NCI-H2196 (cell line): ENCODE measurements at regions not wholly inside any gene's neighbourhood (a gene's known extent, or its start where the extent isn't known, plus 50 kb on each side); places are given as distances from the start of the nearest gene placed in this dataset.

Experiments
- DNase-seq: peaks from one replicate; lab custom pipeline; 2025; ENCODE audit not compliant: unreplicated experiment; lab: John Stamatoyannopoulos, UW

DNA sequence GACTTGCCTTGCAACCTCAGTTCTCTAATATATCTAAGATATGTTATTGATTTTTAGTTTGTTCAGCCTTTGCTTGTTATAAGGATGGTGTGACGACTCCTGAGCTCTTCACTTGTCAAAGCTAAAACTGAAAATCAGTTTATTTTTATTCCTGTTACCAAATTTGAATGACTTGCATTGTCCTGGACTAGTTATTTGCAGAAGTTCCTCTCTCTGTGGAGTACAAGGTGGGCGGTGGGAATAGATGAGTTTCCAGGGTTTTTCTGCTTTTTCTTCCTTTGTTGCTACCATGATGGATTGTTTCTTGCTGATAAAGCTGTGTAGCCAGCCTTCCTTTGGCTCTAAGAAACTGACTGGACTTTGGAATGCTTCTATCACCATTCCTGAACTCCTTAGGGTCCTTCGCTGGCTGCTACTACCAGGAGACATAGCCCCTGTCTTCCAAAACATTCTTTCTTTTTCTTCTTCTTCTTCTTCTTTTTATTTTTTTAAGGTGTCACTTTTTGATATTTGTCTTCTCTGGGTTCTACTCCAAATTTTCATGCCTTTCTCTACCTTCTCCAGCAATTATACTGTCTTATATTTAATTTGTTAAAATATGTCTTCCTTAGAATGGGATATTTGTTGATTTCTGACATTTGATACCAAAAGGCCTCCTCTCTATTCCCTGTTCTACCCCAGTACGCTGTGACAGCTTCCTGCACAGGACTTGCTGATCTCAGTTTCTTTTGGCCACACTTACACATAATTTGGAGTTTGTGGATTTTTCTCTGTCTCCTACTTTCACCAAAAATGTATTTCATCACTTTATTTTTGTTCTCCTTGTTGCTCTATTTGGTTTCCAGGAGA lies 145.1 kb upstream of the THRB start:
- DNase-seq: no peak

DNA sequence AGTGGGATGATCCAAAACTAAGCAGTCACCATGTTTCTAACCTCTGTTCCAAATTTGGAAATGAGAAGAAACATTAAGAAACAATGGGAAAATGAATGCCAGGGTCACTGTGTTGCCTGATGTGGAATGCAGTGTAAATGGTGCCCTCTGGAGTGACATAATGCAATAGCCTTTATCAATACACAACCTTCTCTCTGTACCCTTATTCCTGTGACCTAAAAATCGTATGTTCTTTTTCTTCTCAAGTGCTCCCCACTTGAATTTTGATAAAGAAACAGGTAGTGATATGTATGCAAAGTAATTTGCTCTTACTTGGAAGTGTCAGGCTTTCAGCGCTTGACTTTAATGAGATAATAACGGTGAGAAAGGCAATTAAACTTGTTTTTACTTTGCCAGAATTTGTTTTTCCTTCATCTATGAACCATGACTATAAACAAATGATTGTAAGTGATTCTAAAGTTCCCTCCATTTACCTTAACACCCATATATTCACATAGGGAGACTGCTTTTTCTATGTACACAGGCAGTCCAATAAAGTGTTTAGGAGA lies 145.8 kb upstream of the THRB start:
- DNase-seq: no peak

DNA sequence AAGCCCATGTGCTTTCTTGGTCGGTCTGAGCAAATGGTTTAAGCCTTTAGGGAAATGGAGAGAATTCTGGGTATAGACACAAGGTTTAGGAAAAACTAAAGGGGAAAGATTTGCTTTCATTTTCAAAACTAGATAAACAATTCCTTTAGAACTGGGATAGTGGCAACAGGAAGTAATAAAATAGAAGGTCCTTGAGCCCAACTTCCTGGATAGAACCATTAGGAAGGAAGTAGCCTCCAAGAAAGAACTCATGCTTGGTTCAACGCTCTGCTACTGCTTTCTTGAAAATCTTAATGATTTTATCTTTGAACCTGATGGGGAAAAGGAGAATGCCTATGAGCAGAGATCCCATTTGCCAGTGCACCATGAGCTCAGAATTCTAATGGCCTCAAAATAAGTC lies 147.0 kb upstream of the THRB start:
- DNase-seq: no peak

DNA sequence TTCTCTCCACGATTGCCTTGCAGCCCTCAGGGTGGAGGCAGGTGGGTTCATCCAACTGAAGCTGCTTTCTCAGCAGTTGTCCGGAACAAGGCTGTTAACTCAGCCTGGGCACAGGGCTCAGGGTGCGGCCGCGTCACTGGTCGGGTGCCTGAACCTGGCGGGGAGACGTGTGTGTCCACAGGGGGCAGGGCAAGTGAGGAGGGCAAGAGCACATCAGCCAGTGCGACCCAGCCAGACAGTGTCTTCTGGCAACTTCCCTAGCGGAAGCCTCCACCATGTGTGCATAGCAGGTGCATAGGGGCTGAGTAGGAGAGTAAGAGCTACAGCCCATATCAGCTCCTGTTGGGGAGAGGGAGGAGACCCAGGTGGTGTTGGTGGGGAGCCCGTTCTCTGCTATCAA lies 150.4 kb upstream of the THRB start:
- no peak for DNase-seq

DNA sequence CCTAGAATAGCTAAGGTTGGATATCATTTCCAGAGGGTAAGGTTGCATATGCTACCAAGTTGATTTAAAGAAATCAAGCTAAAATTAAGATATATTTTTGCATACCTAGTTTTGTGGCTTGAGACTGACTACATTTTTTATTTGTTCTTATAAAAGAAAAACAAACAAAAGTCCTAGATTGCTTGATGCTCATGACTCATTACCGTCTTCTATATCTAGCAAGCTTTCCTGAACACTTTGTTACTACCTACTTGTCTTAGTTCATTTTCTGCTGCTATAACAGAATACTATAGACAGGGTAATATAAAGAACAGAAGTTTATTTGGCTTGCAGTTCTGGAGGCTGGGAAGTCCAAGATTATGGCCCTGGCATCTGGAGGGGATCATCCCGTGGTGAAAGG lies 152.1 kb upstream of the THRB start:
- no peak for DNase-seq

DNA sequence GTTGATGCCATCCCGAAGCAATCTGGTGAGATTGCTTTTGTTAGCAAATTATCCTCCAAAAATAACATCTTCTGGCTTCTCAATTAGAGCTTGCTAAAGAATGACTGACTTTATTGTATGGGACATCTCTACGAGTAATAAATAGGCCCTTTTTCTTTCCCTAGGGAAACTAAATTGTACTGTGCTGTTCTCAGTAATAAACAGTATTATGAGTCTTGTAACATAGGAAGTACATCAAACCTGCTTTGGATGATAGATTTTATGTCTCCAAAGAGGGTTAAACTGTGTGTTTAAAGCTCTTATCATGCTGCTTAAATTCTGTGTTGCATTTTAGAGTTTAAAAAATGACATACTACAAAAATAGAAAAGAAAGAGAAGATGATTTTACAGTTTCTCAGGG lies 153.4 kb upstream of the THRB start:
- no peak for DNase-seq

DNA sequence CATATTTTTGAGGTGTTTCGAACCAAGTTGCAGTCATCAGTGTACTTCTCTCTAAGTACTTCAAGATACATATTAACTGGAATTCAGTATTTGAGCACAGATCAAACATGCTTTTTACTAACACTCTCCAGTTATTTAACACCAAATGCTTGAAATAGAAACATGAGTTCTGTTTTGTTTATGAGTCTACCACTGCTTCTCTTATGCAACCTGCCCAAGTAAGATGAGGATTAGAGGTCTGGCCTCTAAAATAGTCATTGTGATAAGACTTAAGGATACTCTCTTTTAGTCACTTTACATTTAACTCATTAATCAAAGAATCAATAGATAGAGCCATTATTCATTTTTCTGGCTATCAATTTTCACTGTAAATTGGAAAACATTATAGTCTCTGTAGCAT lies 156.2 kb upstream of the THRB start:
- DNase-seq: no peak

DNA sequence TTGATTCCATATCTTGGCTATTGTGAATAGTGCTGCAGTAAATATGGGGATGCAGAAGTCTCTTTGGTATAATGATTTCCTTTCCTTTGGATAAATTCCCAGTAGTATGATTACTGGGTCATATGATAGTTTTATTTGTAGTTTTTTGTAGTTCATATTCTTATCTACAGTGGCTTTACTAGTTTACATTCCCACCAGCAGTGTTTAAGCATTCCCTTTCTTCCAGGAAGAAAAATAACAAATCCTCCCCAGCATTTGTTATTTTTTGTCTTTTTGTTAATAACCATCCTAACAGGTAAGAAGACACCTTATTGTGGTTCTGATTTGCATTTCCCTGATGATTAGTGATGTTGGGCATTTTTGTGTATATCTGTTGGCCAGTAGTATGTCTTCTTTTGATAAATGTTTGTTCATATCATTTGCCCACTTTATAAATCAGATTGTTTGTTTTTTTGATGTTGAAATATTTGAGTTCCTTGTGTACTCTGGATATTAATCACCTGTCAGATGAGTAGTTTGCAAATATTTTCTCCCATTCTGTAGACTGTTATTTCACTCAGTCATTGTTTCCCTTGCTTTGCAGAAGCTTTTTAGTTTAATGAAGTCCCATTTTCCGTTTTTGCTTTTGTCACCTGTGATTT lies 163.3 kb upstream of the THRB start:
- no peak for DNase-seq

DNA sequence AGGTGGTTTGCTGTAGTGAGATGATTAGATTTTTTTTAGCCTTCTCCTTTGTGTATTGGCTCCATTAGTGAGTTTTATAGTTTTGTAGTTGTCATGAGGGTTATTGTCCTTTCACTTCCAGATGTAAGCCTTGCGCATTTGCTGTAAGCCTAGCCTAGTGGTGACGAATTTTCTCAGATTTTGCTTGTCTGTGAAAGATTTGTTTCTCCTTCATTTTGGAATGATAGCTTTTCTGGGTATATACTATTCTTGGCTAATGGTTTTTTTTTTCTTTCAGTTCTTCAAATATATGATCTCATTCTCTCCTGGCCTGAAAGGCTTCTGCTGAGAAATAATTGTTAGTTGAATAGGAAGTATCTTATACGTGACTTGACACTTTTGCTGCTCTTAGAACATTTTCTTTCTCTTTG lies 166.5 kb upstream of the THRB start:
- DNase-seq: no peak

DNA sequence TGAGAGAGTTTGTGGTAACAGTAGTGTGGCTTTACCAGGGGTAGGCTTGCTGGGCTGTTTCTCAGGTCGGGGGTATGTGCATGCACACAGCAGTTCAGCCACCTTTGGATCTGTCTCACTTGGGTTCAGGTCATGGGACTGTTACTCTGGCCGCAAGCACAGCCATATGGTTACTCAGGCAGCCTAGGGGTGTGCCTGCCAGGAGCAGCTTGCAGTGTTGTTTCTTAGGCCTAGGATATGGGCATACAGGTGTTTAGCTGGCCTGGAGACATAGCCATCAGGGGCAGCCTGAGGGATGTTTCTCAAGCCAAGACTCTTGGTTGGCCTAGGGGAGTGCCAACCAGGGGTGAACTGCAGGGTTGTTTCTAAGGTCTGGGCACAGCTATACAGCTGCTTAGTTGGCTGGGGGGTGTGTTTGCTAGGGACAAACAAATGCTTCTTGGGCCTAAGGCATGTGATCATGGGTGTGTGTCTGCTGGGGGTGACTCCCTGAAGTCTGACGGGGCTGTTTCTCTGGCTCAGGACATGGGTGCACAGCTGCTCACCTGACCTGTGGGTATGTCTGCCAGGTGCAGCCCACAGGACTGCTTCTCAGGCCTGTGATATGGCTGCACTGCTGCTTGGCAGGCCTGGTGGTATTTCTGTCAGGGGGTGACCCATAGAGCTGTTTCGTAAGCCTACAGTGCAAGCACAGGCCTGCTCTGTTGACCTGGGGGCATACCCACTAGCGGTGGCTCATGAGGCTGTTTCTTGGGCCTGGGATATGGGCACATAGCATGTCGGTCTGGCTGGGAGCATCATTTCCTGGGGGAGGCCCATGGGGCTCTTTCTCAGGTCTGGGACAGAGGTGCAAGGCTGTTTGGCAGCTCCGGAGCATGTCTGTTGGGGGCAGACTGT lies 168.0 kb upstream of the THRB start:
- no peak for DNase-seq

DNA sequence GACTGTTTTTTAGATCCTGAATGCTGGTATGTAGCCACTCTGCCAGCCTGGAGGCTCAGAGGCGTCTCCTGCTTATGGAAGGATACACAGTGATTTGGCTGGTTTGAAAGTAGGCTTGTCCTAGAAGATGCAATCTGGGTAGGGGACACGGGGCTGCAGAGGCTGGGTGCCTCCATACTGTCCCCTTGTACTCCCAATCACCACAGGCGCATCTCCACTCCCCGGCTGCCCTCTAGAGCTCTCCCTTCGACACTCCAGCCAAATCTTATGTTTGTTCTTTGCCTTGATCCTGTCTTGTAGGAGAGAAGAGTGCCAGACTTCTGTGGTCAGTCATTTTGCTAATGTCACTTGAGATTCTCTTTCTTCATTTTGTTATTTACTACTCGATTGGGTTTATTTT lies 168.8 kb upstream of the THRB start:
- DNase-seq: no peak

DNA sequence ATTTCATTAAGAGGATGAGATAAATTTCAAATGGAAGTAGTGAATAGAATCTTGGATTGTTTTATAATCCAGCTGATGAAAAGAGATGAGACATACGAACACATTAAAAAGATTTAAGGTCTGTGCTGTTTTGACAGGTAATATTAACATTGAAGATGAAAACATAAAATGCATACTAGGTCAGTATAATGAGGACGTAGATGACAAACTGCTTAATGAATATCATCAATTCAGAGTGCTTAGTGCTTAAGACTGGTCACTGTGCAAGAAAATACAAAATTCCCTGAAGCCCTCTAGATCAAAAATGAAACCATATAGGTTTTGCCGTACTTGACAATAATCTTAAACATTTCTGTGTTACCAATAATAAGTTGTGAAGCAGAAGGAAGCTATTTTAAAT lies 173.4 kb upstream of the THRB start:
- DNase-seq: no peak

DNA sequence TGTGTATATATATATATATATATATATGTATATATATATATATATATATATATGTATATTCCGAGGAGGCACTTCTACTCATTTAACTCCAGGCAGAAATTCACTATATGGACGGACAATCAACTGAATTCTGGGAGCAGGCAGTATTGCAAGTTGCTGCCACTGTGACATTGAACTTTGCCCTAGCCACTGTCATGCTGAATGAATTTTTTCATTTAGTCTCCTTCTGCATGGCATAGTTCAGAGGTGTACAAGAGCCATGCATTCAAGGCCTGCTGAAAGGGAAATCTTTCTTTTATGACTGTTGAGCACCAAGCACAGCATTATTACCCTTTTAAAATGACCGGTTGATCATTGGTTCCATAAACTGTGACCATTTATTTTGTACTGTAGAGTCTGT lies 176.2 kb upstream of the THRB start:
- DNase-seq: no peak

DNA sequence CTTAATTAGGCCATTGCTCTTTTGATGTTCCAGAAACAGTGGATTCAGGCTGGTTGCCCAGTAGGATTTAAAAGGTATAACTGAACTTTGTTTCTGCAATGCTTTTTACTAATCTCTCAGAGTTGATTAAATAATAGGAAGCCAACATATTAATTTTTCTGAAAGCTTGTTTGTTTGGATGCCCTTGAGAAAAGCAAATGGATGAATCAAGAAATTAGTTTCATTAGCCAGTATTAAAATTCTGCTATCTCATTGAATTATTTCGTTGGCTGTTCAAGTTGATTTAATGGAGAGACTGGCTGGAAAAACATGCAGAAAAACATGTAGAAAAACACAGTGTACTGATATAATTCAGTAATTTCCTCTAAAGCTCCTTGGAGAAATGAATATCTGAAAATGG lies 178.9 kb upstream of the THRB start:
- DNase-seq: no peak

DNA sequence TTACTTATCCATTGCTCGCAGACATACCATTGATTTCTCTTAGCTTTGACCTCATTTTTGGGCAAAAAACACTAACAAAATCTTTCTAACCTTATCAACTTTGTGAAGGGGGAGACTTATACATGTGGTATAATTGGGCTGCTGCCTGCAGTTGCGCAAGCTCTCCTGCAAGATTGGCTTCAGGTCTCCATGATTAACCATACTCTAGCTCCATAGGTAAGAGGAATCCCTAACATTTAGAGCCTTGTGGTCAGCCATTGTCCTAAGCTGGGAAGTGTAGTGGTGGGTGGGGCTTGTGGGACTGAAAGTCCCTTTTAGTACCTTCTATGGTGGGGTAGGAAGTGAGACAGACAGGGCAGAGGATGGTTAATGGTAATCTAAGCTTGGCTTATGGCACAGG lies 179.6 kb upstream of the THRB start:
- no peak for DNase-seq

DNA sequence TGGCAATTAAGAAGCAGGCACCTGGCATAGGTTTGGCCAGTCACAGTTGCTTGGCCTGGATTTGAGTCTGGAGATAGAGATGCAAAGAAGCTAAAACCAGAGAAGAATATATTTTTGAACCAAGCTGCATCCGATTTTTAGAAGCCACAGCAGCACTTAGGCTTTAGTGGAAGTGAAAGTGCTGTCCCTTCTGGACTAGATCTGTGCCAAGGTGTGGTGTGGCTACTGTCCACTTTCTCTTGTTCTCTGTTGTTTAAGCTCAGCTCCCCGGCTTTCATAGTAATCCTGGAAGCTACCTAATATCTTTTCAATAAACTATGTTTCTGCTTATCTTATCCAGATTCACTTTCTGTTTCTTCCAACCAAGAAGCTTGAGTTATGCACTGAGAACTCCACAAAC lies 183.4 kb upstream of the THRB start:
- no peak for DNase-seq

DNA sequence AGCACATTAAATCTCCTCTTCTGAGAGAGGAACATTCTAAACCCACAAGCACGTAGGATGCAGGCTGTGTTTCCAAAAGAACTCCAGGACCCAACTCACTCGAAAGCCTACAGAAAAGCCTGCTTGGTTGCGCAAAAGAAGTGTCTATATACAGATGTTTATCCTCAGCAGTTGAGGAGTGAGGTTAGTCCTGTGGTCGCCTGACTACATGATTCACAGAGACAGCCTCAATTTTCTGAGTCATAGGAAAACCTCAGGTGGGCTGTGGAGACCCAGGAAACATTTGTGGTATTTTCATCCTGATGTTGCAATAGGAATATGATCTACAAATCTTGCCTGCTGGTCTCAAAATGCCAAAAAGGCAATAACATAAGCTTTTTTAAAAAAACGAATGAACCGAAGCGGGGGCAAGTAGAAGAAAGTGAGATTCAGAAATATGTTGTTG lies 183.8 kb upstream of the THRB start:
- DNase-seq: no peak

DNA sequence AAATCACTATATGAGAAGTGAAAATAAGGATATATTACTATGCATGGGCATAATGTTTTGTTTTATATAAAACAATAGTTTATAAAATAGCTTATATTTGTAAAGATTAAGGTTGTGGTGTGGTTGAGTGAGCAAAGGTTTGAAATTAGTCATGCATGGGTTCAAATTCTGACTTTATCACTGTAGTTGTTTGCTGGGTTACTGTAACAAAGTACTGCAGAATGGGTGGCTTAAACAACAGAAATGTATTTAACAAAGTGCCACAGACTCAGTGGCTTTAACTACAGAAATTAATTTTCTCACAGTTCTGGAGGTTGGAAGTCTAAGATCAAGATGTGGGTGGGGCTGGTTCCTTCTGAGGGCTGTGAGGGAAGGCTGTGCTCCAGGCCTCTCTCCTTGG lies 184.8 kb upstream of the THRB start:
- no peak for DNase-seq

DNA sequence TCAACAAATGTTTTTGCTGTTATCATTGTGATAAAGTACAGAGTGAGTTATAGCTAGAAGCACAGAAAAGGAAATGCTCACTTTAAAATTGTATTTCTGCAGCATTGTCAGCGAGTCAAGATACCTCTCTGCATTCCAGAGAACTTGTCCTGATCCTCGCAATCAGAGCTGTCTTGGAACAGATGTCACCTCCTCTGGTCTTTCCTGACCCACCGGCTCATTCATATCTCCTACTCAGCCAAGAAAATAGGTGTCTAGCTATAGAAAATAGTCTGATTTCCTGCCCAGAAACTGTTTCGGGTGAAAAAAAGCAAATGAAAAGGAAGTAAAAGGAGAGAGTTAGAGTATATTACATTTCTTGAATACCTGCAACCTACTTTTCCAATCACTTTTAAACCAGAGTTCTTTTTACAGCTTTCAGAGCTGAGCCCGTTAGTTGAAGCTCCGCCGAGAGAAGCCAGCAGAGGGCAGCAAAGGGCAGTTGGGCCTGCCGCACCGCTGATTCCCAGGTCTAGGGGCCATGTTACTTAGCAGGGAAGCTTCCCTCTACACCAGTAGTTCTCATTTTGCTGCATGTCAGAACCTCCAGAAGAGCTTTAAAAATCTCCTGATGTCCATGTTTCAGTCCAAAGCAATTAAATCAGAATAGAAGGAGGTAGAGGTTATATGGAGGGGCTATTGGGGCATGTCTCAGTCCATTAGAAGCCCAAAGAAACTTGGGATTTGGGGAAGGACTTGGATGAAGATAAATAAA lies 185.7 kb upstream of the THRB start:
- peak; percentile 20 for DNase-seq

DNA sequence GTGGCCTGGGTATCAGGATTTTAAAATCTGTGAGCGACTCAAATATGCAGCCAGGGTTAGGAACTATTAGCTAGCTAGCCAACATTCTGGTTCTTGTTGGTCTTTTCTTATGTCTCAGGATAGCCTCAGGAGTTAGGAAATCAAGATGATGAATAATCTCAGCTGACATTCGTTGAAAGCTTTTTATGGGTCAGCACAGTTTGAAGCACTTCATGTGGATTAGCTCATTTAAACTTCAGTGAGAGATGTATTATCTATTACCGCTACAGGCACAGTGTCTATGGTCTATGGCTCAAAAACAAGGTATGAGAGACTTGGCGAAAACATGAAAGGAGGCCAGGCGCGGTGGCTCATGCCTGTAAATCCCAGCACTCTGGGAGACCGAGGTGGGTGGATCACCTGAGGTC lies 187.5 kb upstream of the THRB start:
- no peak for DNase-seq

DNA sequence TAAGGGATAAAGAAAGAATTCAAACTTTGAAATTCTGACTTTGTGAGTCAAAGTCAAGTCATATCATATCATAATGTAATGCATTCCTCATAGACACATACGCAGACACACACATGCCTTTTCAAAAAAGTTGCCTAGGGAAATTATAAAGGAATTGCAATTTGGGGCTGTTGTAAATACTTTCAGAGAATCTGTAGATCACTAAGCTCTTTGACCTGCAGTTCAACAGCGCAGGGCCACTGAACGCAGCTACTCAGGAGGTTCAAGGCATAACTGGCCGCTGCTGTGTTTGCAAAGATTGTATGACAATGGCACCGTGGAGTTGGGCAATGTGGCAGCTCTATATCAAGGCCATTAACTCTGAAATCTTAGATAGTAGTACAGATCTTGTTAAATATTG lies 188.4 kb upstream of the THRB start:
- no peak for DNase-seq
